Neuronal stem cell (in vitro differentiated cells): ENCODE measurements at regions not wholly inside any gene's neighbourhood (a gene's known extent, or its start where the extent isn't known, plus 50 kb on each side); places are given as distances from the start of the nearest gene placed in this dataset.
A peak's percentile ranks its signal among the peaks of the same experiment; 100 is the strongest.

Experiments
- DNase-seq: peaks from one replicate; pipeline ENCODE4 v3.0.0-alpha.2; 2013; ENCODE audit warnings: low spot score
- H2AFZ ChIP-seq: one replicate; pipeline ENCODE4 v1.6.1; 2013; ENCODE audit warnings: mild to moderate bottlenecking, low read length, inconsistent platforms
- H2AK5ac ChIP-seq: 2 replicates; pipeline ENCODE4 v1.6.1; 2013; ENCODE audit warnings: low read depth, mild to moderate bottlenecking, inconsistent platforms, low read length, moderate library complexity, mixed read lengths
- H2BK120ac ChIP-seq: 2 replicates; pipeline ENCODE4 v1.6.1; 2013; ENCODE audit warnings: low read depth, mild to moderate bottlenecking, inconsistent platforms, low read length, moderate library complexity, mixed read lengths
- H2BK12ac ChIP-seq: one replicate; pipeline ENCODE4 v1.6.1; 2013; ENCODE audit warnings: low read length, inconsistent platforms
- H2BK15ac ChIP-seq: 2 replicates; pipeline ENCODE4 v1.6.1; 2013; ENCODE audit warnings: mild to moderate bottlenecking, low read length, inconsistent platforms, mixed read lengths
- H2BK5ac ChIP-seq: one replicate; pipeline ENCODE4 v1.6.1; 2013; ENCODE audit warnings: inconsistent platforms, mild to moderate bottlenecking, low read length, moderate library complexity
- H3K14ac ChIP-seq: one replicate; pipeline ENCODE4 v1.6.1; 2013; ENCODE audit warnings: low read length, inconsistent platforms
- H3K18ac ChIP-seq: 2 replicates; pipeline ENCODE4 v1.6.1; 2013; ENCODE audit warnings: low read length, inconsistent platforms
- H3K23ac ChIP-seq: 2 replicates; pipeline ENCODE4 v1.6.1; 2013; ENCODE audit warnings: low read depth, mild to moderate bottlenecking, mixed read lengths, low read length, inconsistent platforms; ENCODE audit not compliant: poor library complexity
- H3K27ac ChIP-seq: replicated peaks from 3 replicates; pipeline ENCODE4 v1.5.1; 2013; ENCODE audit warnings: low read length, inconsistent platforms
- H3K27me3 ChIP-seq, 3 experiments: 2 replicates each; pipeline ENCODE4 v1.6.1; 2013; ENCODE audit warnings: low read length in 3 of 3, mild to moderate bottlenecking in 2 of 3, inconsistent platforms in 1 of 3, low read depth in 1 of 3, mixed read lengths in 1 of 3, moderate library complexity in 1 of 3; ENCODE audit not compliant: control insufficient read depth in 3 of 3, insufficient read depth in 3 of 3
- H3K36me3 ChIP-seq, 2 donors: replicated peaks in 1 of 2; 2 replicates each; pipeline ENCODE4 v1.6.1; 2013; ENCODE audit warnings: low read length in 2 of 2; ENCODE audit not compliant: control insufficient read depth in 2 of 2, insufficient read depth in 2 of 2
- H3K4ac ChIP-seq: 2 replicates; pipeline ENCODE4 v1.6.1; 2013; ENCODE audit warnings: inconsistent platforms, mild to moderate bottlenecking, low read length, moderate library complexity
- H3K4me1 ChIP-seq, 2 donors: 1 replicate in 1 of 2; 2 replicates in 1 of 2; pipeline ENCODE4 v1.6.1; 2013; ENCODE audit warnings: low read length in 2 of 2, low read depth in 1 of 2; ENCODE audit not compliant: control insufficient read depth in 2 of 2, insufficient read depth in 1 of 2
- H3K4me2 ChIP-seq: one replicate; pipeline ENCODE4 v1.6.1; 2013; ENCODE audit warnings: mild to moderate bottlenecking, low read length, inconsistent platforms; ENCODE audit not compliant: insufficient read depth, poor library complexity, severe bottlenecking
- H3K4me3 ChIP-seq, 2 donors: 2 replicates each; pipeline ENCODE4 v1.5.1; 2013; ENCODE audit warnings: low read length in 2 of 2, mild to moderate bottlenecking in 2 of 2, inconsistent platforms in 1 of 2, moderate library complexity in 1 of 2
- H3K79me1 ChIP-seq: one replicate; pipeline ENCODE4 v1.6.1; 2013; ENCODE audit warnings: low read depth, mild to moderate bottlenecking, inconsistent platforms, low read length, moderate library complexity
- H3K9ac ChIP-seq: one replicate; pipeline ENCODE4 v1.6.1; 2013; ENCODE audit warnings: mild to moderate bottlenecking, low read depth, low read length, inconsistent platforms; ENCODE audit not compliant: poor library complexity
- H3K9me3 ChIP-seq, 2 donors: replicated peaks in 1 of 2; 2 replicates each; pipeline versions ENCODE3 to v1.6.1; 2013; ENCODE audit warnings: low read length in 2 of 2, mild to moderate bottlenecking in 2 of 2, inconsistent platforms in 1 of 2, low read depth in 1 of 2, mixed read lengths in 1 of 2, moderate library complexity in 1 of 2; ENCODE audit not compliant: control insufficient read depth in 2 of 2, insufficient read depth in 1 of 2
- H4K8ac ChIP-seq: one replicate; pipeline ENCODE4 v1.6.1; 2013; ENCODE audit warnings: low read depth, mild to moderate bottlenecking, inconsistent platforms, low read length, moderate library complexity
- H4K91ac ChIP-seq: one replicate; pipeline ENCODE4 v1.6.1; 2013; ENCODE audit warnings: low read length, low read depth, mild to moderate bottlenecking, inconsistent platforms; ENCODE audit not compliant: poor library complexity
- WGBS, 2 donors: extraction: QIAGEN DNeasy Blood & Tissue Kit; methylation state at CpG; one replicate each; pipeline ENCODE4 v1.1.7; 2013; ENCODE audit warnings: missing lambda C conversion rate in 2 of 2, mixed read lengths in 1 of 2; ENCODE audit not compliant: insufficient read length in 2 of 2, insufficient replicate concordance in 1 of 2; ENCODE audit errors: extremely low coverage in 2 of 2; 5-methylcytosine and 5-hydroxymethylcytosine counted together

DNA sequence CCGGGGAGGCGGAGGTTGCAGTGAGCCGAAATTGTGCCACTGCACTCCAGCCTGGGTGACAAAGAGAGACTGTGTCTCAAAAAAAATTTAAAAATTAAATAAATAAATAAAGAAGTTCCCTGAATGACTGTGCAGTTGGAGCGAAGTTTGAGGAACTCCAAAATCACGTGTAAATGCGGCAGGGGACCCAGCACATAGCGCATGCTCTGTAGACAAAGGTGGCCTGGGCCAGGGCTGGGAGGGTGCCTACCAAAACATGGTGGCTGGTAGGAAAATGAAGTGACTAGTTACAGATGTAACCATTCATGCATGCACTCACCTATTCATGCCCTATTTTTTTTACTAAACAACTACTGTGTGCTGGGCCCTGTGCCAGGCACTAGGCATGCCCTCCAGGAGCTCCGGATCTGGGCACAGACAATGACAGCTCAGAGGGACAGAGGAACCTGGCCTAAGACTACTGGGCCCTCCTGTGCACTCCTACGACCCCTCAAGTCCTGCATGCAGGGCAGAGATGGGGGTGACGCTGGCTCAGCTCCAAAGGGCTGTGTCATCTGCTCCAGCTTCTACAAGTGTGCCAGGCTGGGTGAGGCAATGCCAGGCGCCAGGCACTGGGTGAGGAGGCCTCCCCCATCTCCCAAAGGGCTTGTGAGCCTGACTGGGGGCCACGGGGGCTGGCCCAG lies 65.3 kb downstream of the RMI2 start:
- H3K4me3 ChIP-seq = no peak overlapping the region
- peak overlapping the region; percentile 29 for H2AFZ ChIP-seq
- peaks cover 0 to 20% (median 0%) of the 10 kb centered on the region in 3 experiments for H3K27me3 ChIP-seq
- no peak overlapping the region for H4K8ac ChIP-seq
- no peak overlapping the region for H4K91ac ChIP-seq
- peak overlapping the region; percentile 46 for H2BK15ac ChIP-seq
- peak overlapping the region; percentile 29 for H3K18ac ChIP-seq
- H3K23ac ChIP-seq = no peak overlapping the region
- H3K9me3 ChIP-seq = no peaks in the 10 kb centered on the region
- no peak overlapping the region for H3K14ac ChIP-seq
- H3K36me3 ChIP-seq = no peaks in the 10 kb centered on the region
- H3K27ac ChIP-seq = no peak overlapping the region
- H3K9ac ChIP-seq = no peak overlapping the region
- no peak overlapping the region for H2BK12ac ChIP-seq
- H3K4me2 ChIP-seq = no peak overlapping the region
- no CpG with 5 or more reads among the region's 12 CpGs for WGBS, 2 donors
- no peaks in the 10 kb centered on the region for H3K79me1 ChIP-seq
- peak overlapping the region; percentile 73 for H2BK120ac ChIP-seq
- H3K4ac ChIP-seq = no peak overlapping the region
- no peak for DNase-seq
- H2AK5ac ChIP-seq = no peak overlapping the region
- peaks cover 0 to 10% of the 10 kb centered on the region in 2 donors for H3K4me1 ChIP-seq
- peak overlapping the region; percentile 67 for H2BK5ac ChIP-seq

DNA sequence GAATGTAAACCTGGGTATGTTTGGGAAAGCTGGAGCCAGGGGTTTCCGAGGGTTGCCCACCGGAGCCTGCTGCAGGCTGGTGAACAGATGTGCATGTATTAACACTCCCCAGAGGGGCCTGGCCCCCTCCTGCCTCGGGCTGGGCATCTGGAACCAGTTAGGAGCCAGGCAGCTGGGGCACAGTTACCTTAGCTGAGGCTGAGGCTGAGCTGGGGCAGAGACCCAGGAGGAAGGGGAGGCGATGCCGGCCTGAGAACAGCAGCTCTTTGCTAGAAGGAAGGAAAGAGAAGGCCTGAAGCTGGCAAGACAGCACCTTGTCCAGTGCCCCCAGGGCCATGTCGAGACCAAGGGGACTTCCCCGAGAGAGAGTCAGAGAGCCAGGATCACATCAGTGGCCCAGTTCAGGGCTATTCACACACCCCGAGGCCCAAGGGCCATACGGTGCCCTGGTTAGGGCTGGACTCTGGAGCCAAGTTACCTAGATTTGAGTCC lies 65.8 kb downstream of the RMI2 start:
- no peak overlapping the region for H4K91ac ChIP-seq
- no peak overlapping the region for H3K23ac ChIP-seq
- H3K9ac ChIP-seq = no peak overlapping the region
- peak overlapping the region; percentile 67 for H2BK5ac ChIP-seq
- no peaks in the 10 kb centered on the region for H3K36me3 ChIP-seq
- peak overlapping the region; percentile 29 for H3K18ac ChIP-seq
- H2BK120ac ChIP-seq = peak overlapping the region; percentile 73
- no peak overlapping the region for H3K4ac ChIP-seq
- H3K14ac ChIP-seq = no peak overlapping the region
- H3K27me3 ChIP-seq = peaks cover 0 to 20% (median 0%) of the 10 kb centered on the region in 3 experiments
- peaks cover 0 to 11% of the 10 kb centered on the region in 2 donors for H3K4me1 ChIP-seq
- H4K8ac ChIP-seq = no peak overlapping the region
- DNase-seq = no peak
- no peak overlapping the region for H2BK12ac ChIP-seq
- H2AFZ ChIP-seq = peak overlapping the region; percentile 29
- peak overlapping the region; percentile 46 for H2BK15ac ChIP-seq
- no peak overlapping the region for H3K4me3 ChIP-seq
- WGBS, 2 donors = no CpG with 5 or more reads among the region's 9 CpGs
- no peaks in the 10 kb centered on the region for H3K9me3 ChIP-seq
- H2AK5ac ChIP-seq = peak overlapping the region; percentile 68
- H3K4me2 ChIP-seq = no peak overlapping the region
- H3K79me1 ChIP-seq = no peaks in the 10 kb centered on the region
- no peak overlapping the region for H3K27ac ChIP-seq

- no peak overlapping the region for H2BK12ac ChIP-seq
- H2BK120ac ChIP-seq = no peak overlapping the region
- H2AK5ac ChIP-seq = no peak overlapping the region
- no peaks in the 10 kb centered on the region for H3K9me3 ChIP-seq
- H3K4me1 ChIP-seq = peaks cover 0 to 11% of the 10 kb centered on the region in 2 donors
- H3K79me1 ChIP-seq = no peaks in the 10 kb centered on the region
- H3K4me2 ChIP-seq = no peak overlapping the region
- no peaks in the 10 kb centered on the region for H3K36me3 ChIP-seq
- H4K91ac ChIP-seq = no peak overlapping the region
- no peak overlapping the region for H3K4ac ChIP-seq
- no peak overlapping the region for H2BK15ac ChIP-seq
- H3K23ac ChIP-seq = no peak overlapping the region
- peaks cover 0 to 20% (median 0%) of the 10 kb centered on the region in 3 experiments for H3K27me3 ChIP-seq
- no peak overlapping the region for H4K8ac ChIP-seq
- peak overlapping the region; percentile 4 for H2BK5ac ChIP-seq
- no peak overlapping the region for H2AFZ ChIP-seq
- no peak overlapping the region for H3K4me3 ChIP-seq
- H3K27ac ChIP-seq = no peak overlapping the region
- no peak overlapping the region for H3K9ac ChIP-seq
- WGBS, 2 donors = no CpG with 5 or more reads among the region's 10 CpGs
- DNase-seq = no peak
- H3K14ac ChIP-seq = peak overlapping the region; percentile 90
- H3K18ac ChIP-seq = peak overlapping the region; percentile 59
Measured at GRCh38 chr16:11412175-11412904, 67.1 kb downstream of the RMI2 start.
